HEK293T (cell line): ENCODE measurements at regions not wholly inside any gene's neighbourhood (a gene's known extent, or its start where the extent isn't known, plus 50 kb on each side); places are given as distances from the start of the nearest gene placed in this dataset.
"Not testable (repeated sequence)": the region's sequence is repeated elsewhere in the genome, so short reads cannot be mapped to it uniquely, and the experiment has no call there.

Experiments
- CTCF ChIA-PET: fragments of 350-600 bp; formaldehyde crosslinking; extraction: SDS; loops from one replicate; lab custom pipeline; 2021; ENCODE audit warnings: antibody characterized with exemption, inconsistent platforms; lab: Yijun Ruan, JAX
- POLR2A ChIA-PET: fragments of 350-600 bp; formaldehyde crosslinking; extraction: SDS; loops from one replicate; lab custom pipeline; 2020; ENCODE audit warnings: antibody characterized with exemption, inconsistent platforms; lab: Yijun Ruan, JAX
- DNase-seq: peaks from one replicate; pipeline ENCODE4 v3.0.0; 2012; ENCODE audit warnings: mixed read lengths; ENCODE audit errors: extremely low spot score
- ARNT ChIP-seq: fragments of 450-650 bp; IDR thresholded peaks from 2 replicates; pipeline ENCODE4 v1.6.1; 2017; ENCODE audit warnings: mild to moderate bottlenecking
- BHLHE40 ChIP-seq: fragments of 450-650 bp; IDR thresholded peaks from 2 replicates; pipeline ENCODE4 v1.6.1; 2016; ENCODE audit warnings: mild to moderate bottlenecking, moderate library complexity, borderline replicate concordance
- CTBP1 ChIP-seq: fragments of 450-650 bp; IDR thresholded peaks from 2 replicates; pipeline ENCODE4 v1.6.1; 2016; ENCODE audit warnings: borderline replicate concordance
- ELF4 ChIP-seq: fragments of 450-650 bp; IDR thresholded peaks from 2 replicates; pipeline ENCODE4 v1.6.1; 2017; ENCODE audit warnings: antibody characterized with exemption
- FOXA1 ChIP-seq: fragments of 450-650 bp; IDR thresholded peaks from 2 replicates; pipeline ENCODE4 v1.6.1; 2016; ENCODE audit warnings: mild to moderate bottlenecking
- FOXK2 ChIP-seq: fragments of 450-650 bp; IDR thresholded peaks from 2 replicates; pipeline ENCODE4 v1.6.1; 2016; ENCODE audit warnings: mild to moderate bottlenecking
- FOXM1 ChIP-seq: fragments of 450-650 bp; IDR thresholded peaks from 2 replicates; pipeline ENCODE4 v1.6.1; 2017; ENCODE audit warnings: mild to moderate bottlenecking, borderline replicate concordance
- HDGF ChIP-seq: fragments of 450-650 bp; IDR thresholded peaks from 2 replicates; pipeline ENCODE4 v1.6.1; 2017; ENCODE audit warnings: antibody characterized with exemption, borderline replicate concordance
- L3MBTL2 ChIP-seq: fragments of 450-650 bp; conservative IDR thresholded peaks from 2 replicates; pipeline ENCODE4 v1.6.1; 2016; ENCODE audit warnings: mild to moderate bottlenecking
- LEF1 ChIP-seq: fragments of 450-650 bp; IDR thresholded peaks from 2 replicates; pipeline ENCODE4 v1.6.1; 2017; ENCODE audit warnings: mild to moderate bottlenecking, borderline replicate concordance
- NFRKB ChIP-seq: fragments of 450-650 bp; IDR thresholded peaks from 2 replicates; pipeline ENCODE4 v1.6.1; 2016; ENCODE audit warnings: mild to moderate bottlenecking, moderate library complexity
- PKNOX1 ChIP-seq: fragments of 450-650 bp; IDR thresholded peaks from 2 replicates; pipeline ENCODE4 v1.6.1; 2016
- SP1 ChIP-seq: fragments of 450-650 bp; IDR thresholded peaks from 2 replicates; pipeline ENCODE4 v1.6.1; 2017
- SUZ12 ChIP-seq: fragments of 450-650 bp; IDR thresholded peaks from 2 replicates; pipeline ENCODE4 v1.6.1; 2016; ENCODE audit warnings: mild to moderate bottlenecking
- TARDBP ChIP-seq: fragments of 450-650 bp; IDR thresholded peaks from 2 replicates; pipeline ENCODE4 v1.6.1; 2016
- ZNF384 ChIP-seq: fragments of 450-650 bp; IDR thresholded peaks from 2 replicates; pipeline ENCODE4 v1.6.1; 2016

- TF ChIP-seq BHLHE40 (no peak), SUZ12 (no peak), PKNOX1 (no peak), CTBP1 (no peak), FOXK2 (no peak)
- ChIA-PET POLR2A (no interaction called here), CTCF (no interaction called here)
- DNase-seq: no peak
Measured at GRCh38 chr15:79738143-79738542, 158.7 kb downstream of the MTHFS start.

- CTCF ChIA-PET: no interaction called here
- TF ChIP-seq L3MBTL2 (no peak), ZNF384 (no peak), SUZ12 (no peak), SP1 (no peak), ARNT (no peak), FOXK2 (no peak), FOXA1 (no peak), HDGF (no peak), CTBP1 (no peak), ELF4 (no peak), PKNOX1 (no peak)
- DNase-seq: no peak
- POLR2A ChIA-PET: no interaction called here
Measured at GRCh38 chr15:79740561-79740960, 156.3 kb downstream of the MTHFS start.

- CTCF ChIA-PET: no interaction called here
- no peak for TF ChIP-seq NFRKB
- no peak for TF ChIP-seq BHLHE40
- TF ChIP-seq ELF4: no peak
- TF ChIP-seq FOXM1: no peak
- TF ChIP-seq FOXA1: no peak
- no peak for TF ChIP-seq LEF1
- no peak for TF ChIP-seq SP1
- TF ChIP-seq ARNT: no peak
- no peak for TF ChIP-seq CTBP1
- no peak for TF ChIP-seq FOXK2
- TF ChIP-seq L3MBTL2: no peak
- no peak for TF ChIP-seq TARDBP
- no peak for TF ChIP-seq PKNOX1
- TF ChIP-seq ZNF384: no peak
- no peak for TF ChIP-seq HDGF
- TF ChIP-seq SUZ12: no peak
- DNase-seq: no peak
- POLR2A ChIA-PET: no interaction called here
Measured at GRCh38 chr15:79743032-79743431, 153.8 kb downstream of the MTHFS start.

GRCh38 chr15:79744485-79744884 lies 152.3 kb downstream of the MTHFS start:
- POLR2A ChIA-PET: not testable (repeated sequence)
- CTCF ChIA-PET: interaction anchor here (0.9 kb wide), 1 partner anchor 110 kb away, joined by 3 read pairs; no protein-coding TSS in a partner anchor

GRCh38 chr15:79756365-79756764 lies 140.4 kb downstream of the MTHFS start:
- ChIA-PET CTCF (interaction anchor here (0.6 kb wide), 1 partner anchor 34 kb away, joined by 3 read pairs; no protein-coding TSS in a partner anchor), POLR2A (no interaction called here)
- no peak for DNase-seq
- TF ChIP-seq SP1 (no peak), LEF1 (no peak), PKNOX1 (no peak), CTBP1 (no peak), ZNF384 (no peak), FOXK2 (no peak), NFRKB (no peak), FOXM1 (no peak), BHLHE40 (no peak), L3MBTL2 (no peak), FOXA1 (no peak), ELF4 (no peak)

More at GRCh38 chr15:79744485-79744884, 152.3 kb downstream of the MTHFS start:
- DNase-seq: not testable (repeated sequence)

GRCh38 chr15:79765081-79765480 lies 131.7 kb downstream of the MTHFS start:
- no peak for DNase-seq
- TF ChIP-seq TARDBP (no peak), PKNOX1 (no peak), FOXK2 (no peak), ARNT (no peak), BHLHE40 (no peak), FOXM1 (no peak), SP1 (no peak), CTBP1 (no peak), NFRKB (no peak), LEF1 (no peak)
- CTCF ChIA-PET: no interaction called here
- POLR2A ChIA-PET: no interaction called here
